NCI-H146 treated with DMSO at 0.1 percent for 48 hours (cell line): ENCODE measurements at regions not wholly inside any gene's neighbourhood (a gene's known extent, or its start where the extent isn't known, plus 50 kb on each side); places are given as distances from the start of the nearest gene placed in this dataset.
"Not testable (repeated sequence)": the region's sequence is repeated elsewhere in the genome, so short reads cannot be mapped to it uniquely, and the experiment has no call there.

Experiments used
- DNase-seq: peaks from one replicate; lab custom pipeline; 2025; ENCODE audit not compliant: unreplicated experiment; lab: John Stamatoyannopoulos, UW

DNA sequence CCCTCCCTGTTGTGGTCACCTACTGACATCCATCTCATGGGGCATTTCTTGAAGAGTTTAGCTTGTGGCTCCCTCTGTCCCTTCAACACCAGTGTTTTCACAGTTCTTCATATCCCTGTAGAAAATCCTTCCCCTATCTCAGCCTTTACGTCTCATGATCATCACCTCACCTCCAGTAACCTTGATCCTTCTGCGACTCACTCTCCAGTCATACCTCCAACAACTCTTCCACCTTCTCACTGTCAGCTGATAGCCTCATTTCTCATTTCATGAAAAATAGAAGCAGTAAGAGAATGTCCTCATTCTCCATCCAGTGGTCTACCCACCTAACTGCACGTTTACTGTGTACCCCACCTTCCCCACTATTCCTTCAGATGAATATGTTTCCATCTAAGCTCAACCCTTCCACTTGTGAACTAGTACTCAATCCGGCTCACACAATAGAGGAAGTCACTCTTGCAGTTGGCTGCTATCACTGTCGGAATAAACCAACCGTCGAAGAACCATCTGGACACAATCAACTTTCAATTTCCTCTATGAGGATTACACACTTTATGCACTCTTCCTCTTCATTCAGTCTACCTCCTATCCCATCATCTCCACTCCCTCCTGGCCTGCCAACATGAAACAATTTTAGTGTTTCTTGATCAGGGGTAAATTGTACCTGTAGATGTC, 256.0 kb downstream of the AHR start:
- DNase-seq = no peak

DNA sequence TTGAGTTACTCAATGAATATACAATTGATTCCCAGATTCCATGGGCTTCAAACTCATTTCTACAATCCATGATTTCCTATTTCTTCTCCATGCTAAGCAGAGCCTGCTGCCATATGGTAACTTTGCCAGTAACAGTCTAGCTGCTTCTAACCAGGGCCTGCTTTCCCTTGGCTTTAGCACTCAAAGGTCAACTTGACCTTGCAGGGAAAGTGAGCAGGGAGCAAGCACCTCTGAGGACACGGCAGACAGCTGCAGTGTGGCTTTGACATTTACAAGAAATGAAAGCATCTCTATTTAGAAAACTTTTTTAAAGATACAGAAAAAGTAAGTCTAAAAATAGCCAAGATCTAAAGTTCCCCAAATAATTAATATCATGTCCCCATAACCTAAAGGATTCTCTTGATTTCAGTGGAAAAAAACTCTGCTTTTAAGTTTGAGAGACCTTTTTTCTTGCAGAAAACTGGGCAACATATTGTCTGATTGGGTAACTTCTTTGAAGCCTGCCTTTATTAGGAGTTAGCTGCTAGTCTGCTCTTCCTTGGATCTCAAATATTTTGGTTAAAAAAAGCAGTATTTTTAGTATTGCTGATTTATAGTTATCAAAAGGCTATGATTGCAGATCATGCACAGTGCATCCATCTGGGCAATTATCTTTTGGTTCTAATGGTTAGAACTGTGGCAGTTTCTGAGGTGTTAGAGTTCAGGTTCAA, 257.9 kb downstream of the AHR start:
- no peak for DNase-seq

DNA sequence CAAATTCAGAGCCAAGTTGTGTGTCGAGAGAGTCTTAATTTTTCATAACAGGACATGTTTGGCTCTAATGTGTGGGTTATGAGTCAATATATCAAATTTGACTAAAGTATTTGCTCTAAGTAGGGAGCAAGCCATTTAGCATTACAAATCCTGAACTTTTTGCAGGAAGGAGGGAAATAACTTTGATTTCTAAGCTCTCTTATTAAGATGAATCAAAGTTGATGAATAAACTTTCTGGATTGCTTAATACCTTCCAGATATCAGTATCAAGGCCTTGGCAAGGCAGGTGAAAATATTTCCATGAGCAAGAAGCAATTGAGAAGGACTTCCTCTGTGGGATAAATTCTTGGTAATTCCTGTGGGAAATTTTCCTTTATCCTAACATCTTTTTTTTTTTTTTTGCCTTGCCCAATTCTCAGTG, 258.8 kb downstream of the AHR start:
- DNase-seq = no peak

DNA sequence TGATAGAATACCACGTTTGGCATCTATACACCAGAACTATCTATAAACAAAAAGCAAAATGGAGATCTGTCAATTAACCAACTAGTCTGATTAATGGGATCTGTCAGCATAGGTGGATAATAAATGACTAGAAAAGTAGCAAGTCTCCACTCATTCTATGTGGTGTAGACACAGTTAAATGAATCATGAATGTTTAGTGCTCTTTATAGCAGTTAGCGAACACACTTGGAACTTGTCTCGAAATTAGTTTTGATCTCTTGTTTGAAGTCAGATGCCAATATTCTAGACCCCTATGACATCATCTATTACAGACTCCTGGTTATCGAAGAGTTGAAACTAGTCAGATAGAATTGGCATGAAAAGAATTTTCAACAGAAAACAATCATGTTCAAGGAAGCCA, 259.7 kb downstream of the AHR start:
- no peak for DNase-seq

DNA sequence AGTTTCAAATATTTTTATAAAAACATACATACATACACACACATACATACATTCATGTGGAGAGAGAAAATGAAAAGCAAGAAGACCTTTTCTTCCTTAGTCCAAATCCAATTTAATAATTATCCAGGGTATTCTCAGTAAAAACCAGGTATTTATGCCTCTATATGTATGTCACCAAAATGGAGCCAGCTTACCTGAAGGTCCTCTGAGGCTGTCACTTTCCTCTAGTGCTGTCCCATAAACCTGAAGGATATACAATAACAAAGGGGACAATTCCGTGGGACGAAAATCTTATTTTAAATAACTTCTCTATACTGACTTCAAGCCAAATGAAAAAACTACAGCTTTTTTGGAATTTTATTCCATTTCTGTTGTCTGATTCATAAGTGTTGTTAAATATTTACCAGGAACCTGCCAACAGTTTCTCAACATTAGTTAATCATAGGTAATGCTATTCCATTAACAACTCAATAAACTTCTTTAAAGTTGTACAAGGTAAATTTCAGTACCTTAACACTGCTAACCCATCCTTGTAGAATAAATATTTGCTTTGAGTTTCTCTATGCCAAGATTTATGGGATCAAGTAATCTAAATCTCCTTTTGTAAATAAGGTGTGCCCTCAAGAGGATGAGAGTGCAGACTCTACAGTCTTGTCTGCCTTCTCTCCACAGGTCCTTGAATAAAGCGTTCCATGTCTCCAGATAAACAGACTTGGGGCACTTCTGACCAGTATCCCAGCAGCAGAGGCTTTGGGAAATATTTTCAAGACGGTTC, 260.3 kb downstream of the AHR start:
- DNase-seq = no peak

DNA sequence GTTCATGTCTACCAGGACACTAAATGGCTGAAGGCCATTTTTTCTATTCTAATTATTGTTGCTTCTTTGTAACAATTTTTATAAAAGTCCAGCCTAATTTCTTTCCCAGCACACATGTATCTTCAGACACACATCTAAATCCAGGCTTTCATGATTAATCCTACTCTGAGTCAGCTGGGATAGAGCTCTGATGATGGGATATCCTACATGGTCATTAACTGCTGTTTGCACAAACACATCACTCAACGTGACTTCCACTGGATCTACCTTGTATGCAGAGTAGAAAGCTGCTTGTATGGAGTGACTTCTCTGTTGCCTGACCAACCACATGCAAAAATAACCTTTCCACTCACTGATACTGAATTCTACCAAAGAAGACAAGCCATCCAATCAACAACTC, 260.9 kb downstream of the AHR start:
- peak; percentile 5 for DNase-seq

DNA sequence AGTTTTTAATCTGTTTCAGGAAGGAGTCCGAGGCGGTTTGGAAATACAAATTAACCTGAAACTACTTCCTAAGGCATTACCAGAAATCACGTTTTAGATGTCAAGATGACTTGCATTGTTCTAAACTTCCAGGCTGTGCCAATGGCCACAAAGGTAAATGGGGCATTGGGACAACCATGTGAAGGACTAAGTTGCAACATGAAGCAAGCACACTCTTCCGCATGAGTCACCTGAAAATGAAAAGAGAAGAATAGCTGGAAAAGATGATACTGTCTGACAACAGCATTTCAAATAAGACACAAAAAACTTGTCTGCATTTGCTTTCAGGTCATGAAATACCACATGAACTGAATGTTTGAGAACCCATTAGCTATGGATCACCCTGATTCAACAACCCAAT, 262.1 kb downstream of the AHR start:
- no peak for DNase-seq

DNA sequence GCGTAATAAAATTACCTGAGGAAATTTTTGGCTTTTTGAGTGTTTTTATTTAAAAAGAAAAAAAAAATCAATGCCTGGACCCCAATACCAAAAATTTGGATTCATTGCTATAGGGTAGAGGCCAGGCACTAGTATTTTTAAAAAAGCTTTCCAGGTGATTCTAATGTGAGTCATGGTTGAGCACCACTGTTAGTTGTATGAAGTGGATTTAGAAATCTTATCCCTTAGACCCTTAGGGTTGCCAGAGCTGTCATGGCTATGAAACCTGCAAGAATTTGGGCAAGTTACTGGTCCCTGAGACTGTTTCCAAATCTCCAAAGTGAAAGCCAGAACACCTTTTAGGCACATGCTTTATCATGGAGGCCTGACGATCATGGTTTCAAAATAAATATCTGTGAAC, 262.5 kb downstream of the AHR start:
- no peak for DNase-seq

DNA sequence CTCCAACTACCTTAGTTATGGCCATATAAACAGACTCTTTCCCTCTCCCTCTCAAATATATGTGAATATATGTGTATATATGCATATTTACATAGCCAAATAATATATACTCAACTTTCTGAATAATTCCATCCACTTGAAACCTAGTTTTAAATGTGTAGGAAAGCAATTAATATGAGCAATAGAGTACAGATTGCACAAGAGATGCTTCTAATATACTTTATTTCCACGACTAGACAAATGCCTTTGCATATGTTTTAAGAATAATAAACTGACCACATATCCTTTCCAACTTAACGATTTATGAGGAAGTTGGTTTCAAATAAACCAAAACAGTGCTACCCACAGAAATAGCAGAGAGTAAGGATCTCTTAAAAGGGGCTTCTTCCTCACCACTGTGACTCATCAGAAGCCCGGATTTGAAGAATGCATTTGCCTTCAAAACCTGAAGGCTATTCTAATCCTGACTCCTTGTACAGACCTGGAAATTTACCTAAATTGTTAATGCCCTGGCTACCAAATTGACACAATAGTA, 266.3 kb downstream of the AHR start:
- DNase-seq = no peak

DNA sequence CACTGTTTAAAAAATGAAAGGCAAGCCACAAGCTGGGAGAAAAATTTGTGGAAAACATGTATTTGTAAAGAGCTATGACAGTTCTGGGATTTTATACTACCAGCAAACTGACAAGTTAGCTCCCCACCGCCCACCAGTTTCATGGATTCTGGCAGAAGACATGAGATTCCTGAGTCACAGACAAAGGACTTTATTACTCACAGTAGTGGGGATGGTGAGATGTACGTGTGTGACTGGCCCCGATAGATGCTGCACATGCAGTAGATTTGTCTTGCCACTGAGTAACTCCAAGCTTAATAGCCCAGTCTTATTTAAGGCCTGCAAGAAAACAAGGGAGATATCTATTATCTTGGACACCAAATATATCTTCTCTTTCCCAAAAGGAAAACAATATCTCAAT, 281.7 kb downstream of the AHR start:
- DNase-seq = no peak

DNA sequence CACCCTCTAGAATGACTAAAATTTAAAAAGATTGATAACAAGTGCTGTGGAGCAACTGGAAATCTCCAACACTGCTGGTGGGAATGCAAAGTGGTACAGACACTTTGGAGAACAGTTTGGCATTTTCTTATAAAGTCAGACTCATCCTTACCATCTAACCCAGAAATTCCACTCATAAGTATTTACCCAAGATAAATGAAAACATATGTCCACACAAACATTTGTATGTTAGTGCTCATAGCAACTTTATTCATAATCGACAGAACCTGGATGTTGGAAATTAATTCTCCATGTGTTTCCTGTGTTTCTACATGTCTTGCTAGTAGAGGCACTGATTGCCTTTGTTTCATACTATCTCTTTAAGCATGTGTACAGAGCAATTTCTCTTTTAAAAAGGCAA, 282.4 kb downstream of the AHR start:
- DNase-seq = no peak

DNA sequence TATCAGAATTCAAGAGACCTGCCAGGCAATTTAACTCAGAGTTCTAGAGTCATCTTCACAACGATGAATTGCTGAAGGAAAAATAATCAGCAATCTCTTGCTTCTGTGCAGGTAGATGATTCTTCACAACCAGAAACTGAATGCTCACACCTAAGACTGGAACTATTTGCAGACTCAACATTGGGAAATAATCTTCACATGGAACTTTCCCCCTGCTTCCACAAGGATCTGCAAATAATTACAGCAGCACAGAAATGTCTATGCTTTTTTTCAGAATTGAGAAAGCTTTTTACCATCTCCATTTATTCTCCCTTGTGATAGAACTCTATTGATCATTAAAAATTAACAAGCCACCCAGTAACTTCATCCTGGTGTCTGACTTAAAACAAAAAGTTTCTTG, 282.8 kb downstream of the AHR start:
- no peak for DNase-seq

DNA sequence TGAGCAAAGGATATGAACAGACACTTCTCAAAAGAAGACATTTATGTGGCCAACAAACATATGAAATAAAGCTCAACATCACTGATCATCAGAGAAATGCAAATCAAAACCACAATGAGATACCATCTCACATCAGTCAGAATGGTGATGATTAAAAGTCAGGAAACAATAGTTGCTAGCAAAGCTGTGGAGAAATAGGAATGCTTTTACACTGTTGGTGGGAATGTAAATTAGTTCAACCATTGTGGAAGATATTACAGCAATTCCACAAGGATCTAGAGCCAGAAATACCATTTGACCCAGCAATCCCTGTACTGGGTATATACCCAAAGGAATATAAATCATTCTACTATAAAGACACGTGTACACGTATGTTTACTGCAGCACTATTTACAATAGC, 284.2 kb downstream of the AHR start:
- DNase-seq = not testable (repeated sequence)

DNA sequence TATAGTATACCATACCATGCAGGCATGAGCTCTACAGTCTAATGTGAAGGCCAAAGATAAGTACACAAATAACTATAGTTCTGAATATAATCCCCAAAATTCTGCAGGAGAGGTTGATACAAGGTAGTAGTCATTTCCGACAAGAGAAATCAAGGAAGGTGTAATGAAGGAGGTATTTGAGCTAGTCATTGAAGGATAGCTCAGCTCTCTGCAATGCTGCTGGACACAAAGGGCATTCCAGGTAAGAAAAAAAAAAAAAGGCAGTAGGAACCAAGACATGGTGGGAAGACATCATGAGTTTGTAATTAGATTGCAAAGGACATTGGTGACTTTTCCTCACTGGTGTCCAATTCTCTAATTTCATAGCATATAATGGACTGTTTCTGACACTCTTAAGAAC, 285.3 kb downstream of the AHR start:
- DNase-seq = no peak

DNA sequence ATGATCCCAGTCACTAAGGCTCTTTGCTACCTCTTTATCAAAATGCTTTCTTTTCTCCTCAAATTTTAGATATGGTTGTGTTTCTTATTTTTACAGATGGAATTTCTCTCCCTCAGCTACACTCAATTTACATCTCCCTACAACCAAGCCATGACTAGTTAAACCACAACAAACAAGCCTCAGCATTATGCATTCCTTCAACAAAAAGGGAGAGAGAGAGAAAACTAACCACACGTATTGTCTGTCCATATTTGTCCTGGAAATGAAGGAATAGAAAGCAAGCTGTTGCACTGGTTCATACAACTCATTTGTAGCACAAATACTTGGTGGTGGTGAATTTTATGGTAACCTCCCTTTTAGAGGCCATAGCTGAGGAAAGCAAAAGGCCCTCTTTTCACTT, 286.4 kb downstream of the AHR start:
- no peak for DNase-seq

DNA sequence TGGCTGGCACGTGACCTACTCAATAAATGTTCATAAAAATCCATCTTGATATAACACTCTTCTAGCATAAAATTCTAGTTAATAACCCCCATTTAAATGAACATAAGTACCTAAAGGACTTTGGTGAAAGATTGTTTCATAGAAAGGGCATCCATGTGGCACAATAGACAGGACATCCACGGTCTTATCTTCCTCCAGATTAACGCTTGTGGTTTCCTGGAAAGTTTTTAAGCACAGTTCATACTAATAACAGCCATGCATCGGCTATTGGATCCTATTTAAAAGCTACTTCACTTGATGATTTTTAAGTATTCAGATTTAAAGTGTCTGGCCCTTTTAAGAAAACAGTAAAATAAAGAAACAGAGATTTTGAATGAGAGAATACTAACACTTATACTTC, 288.3 kb downstream of the AHR start:
- no peak for DNase-seq

DNA sequence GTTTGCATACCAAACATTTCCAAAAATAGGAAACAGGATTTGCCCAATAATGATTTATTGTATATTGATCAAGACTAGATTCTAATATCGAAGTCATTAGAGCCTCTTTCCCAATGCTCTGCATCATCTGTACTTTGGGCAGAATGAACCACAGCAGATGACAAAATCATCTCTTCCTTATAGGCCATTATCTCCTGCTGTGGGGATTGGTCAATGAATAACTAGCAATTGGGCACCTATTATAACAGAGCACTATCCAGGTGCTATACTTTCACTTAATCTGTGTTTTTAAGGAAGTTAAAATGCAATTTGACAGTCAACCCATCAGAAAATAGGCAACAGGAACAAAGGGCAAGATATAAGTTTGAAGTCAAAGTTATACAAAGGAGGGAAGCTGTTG, 290.3 kb downstream of the AHR start:
- DNase-seq = no peak

DNA sequence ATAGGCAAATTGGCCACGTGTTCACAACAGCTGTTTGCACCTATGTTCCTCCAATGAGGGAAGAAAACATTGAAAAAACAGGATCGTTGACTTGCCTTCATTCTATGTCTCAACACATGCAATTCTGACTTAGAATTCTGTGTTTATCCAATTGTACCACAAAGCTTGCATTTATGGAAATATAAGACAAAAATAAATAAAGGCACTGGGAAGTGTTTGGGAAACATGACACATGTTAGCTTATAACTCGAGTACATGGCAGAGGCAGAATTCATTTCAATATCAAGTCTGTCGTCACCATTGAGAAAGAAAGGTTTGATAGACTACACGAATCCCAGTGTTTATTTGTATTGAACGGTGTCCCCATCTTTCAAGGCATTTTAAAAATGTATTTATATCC, 291.2 kb downstream of the AHR start:
- DNase-seq = no peak

DNA sequence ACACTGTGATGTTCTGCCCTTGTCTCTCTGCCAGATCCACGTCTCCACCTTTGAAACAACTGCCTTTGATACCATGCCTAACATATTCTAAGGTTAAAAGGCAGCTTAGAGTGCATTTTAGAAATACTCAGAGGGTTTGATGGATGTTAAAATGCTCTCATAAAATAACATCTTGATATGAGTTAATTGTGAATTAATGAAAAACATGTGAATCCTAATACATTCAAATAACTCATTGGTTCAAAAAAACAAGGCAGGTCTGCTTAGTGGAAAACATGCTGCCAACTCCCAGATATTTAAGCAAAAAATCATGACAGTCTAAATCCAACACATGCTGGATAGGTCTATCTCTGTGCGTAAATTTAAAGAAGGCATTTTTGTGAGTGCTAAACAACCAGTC, 291.8 kb downstream of the AHR start:
- DNase-seq = no peak

DNA sequence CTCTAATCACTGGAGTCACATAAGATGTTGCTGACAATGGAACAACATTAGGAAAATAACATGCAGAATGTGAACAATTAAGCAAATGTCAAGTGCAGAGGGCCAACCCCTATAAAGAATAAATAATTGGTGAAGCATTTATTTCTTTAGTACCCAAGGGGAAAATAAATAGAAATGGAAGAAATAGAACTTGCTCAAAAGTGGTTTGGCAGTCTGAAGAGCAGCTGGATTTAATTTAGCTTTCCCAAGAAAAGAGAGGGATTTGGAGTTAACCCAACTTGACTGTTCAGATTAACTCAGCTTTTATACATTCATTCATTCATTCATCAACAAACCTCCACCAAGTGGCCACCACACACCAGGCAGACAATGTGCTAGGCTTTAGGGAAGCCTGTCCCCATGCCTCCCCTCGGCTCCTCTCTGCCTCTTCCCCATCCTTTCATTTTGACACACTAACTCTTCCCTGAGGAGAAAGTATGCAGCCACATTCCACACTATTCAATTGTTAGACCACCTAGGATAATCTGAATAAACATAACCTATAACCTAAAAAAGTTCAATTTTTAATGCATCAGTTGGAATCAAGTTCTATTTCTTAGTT, 295.5 kb downstream of the AHR start:
- DNase-seq = no peak

DNA sequence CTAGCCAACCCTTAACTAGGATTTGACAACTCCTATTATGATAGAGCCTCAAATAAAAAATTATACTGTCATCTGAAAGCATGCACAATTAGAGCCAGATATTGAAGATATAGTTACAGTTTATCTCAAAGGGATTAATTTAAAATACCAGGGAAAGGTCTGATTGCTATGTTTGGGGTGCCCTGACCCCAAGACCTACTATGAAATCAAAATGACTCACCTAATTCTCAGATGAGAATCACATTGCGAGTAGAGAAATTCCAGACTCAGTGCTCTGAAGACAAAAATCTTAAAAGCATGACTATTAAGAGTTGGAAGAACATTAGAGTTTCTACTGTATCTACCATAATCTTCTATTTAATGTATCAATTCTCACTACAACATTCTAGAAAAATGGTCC, 297.1 kb downstream of the AHR start:
- no peak for DNase-seq

DNA sequence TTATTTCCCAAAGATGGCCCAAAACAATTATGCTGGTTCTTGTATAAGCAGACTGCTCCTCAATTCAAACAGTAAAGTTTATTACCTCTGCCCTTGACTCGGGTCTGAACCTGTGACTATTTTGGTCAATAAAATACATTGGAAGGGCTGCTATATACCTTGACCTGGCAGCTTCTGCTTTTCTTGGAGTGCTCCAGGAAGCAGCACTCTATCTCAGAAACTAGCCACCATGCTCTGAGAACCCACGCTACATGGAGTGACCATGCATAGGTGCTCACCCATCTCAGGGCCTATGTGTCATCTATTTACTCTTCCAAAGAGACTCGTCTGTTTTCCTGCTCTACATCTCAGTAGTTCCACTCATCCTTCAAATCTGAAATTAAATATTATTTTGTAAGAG, 299.9 kb downstream of the AHR start:
- no peak for DNase-seq
